Caco-2 (cell line): ENCODE measurements at regions not wholly inside any gene's neighbourhood (a gene's known extent, or its start where the extent isn't known, plus 50 kb on each side); places are given as distances from the start of the nearest gene placed in this dataset.

ENCODE experiments used
- BruUV-seq: library from RNA; stranded (reverse); fragments of 400-500 nt; replicated peaks from 2 replicates; lab custom pipeline; 2021; lab: Mats Ljungman, UMichigan
- CTCF ChIA-PET: fragments of 300-600 bp; sonication (Branson Sonifier 250); formaldehyde crosslinking; loops from one replicate; lab custom pipeline; 2022; ENCODE audit warnings: antibody characterized with exemption; lab: Charles Lee
- POLR2A ChIA-PET: fragments of 300-600 bp; sonication (Branson Sonifier 250); formaldehyde crosslinking; loops from one replicate; lab custom pipeline; 2022; ENCODE audit warnings: antibody characterized with exemption; lab: Charles Lee
- DNase-seq, 2 experiments: peaks; one replicate each; pipeline versions ENCODE4 v3.0.0 to v3.0.0-alpha.2; 2020 to 2022
- H3K27me3 ChIP-seq: replicated peaks from 2 replicates; pipeline ENCODE4 v1.6.0; 2011; ENCODE audit warnings: low read length; ENCODE audit not compliant: control insufficient read depth, insufficient read depth
- H3K36me3 ChIP-seq: 2 replicates; pipeline ENCODE4 v1.5.1; 2011; ENCODE audit warnings: low read length; ENCODE audit not compliant: control insufficient read depth, insufficient read depth
- H3K4me1 ChIP-seq: fragments of 250-450 bp; sonication (Bioruptor Pico); 2 replicates; pipeline ENCODE4 v1.5.1; 2020; ENCODE audit warnings: mild to moderate bottlenecking
- H3K4me3 ChIP-seq: 2 replicates; pipeline ENCODE4 v1.5.1; 2011; ENCODE audit warnings: low read depth, mild to moderate bottlenecking, control low read depth, low read length
- H3K9me3 ChIP-seq: fragments of 250-450 bp; sonication (Bioruptor Pico); 2 replicates; pipeline ENCODE4 v1.5.1; 2020; ENCODE audit warnings: mild to moderate bottlenecking, moderate library complexity
- H3K27ac Mint-ChIP-seq: one replicate; pipeline ENCODE4 v1.8.0; 2022; ENCODE audit warnings: mixed read lengths; ENCODE audit not compliant: unreplicated experiment
- H3K27me3 Mint-ChIP-seq: one replicate; pipeline ENCODE4 v1.8.0; 2022; ENCODE audit warnings: mixed read lengths; ENCODE audit not compliant: insufficient read depth, unreplicated experiment
- H3K36me3 Mint-ChIP-seq: one replicate; pipeline ENCODE4 v1.8.0; 2022; ENCODE audit warnings: mild to moderate bottlenecking, mixed read lengths; ENCODE audit not compliant: insufficient read depth, unreplicated experiment
- H3K4me1 Mint-ChIP-seq: one replicate; pipeline ENCODE4 v1.8.0; 2022; ENCODE audit warnings: low read depth, mixed read lengths; ENCODE audit not compliant: unreplicated experiment
- H3K4me3 Mint-ChIP-seq: one replicate; pipeline ENCODE4 v1.8.0; 2022; ENCODE audit warnings: mild to moderate bottlenecking, moderate library complexity, mixed read lengths; ENCODE audit not compliant: unreplicated experiment
- H3K9me3 Mint-ChIP-seq: one replicate; pipeline ENCODE4 v1.8.0; 2022; ENCODE audit warnings: mixed read lengths; ENCODE audit not compliant: unreplicated experiment
- intact Hi-C: fragments of 100-400 bp; cut with micrococcal nuclease; formaldehyde crosslinking; loops from one replicate; pipeline ENCODE4 v1.10.0; 2022; ENCODE audit not compliant: unreplicated experiment
- TF ChIP-seq, protein P1 (sequence below), 2 experiments: fragments of 200-600 bp in 1 of 2; IDR thresholded peaks; 1 replicate in 1 of 2; 2 replicates in 1 of 2; pipeline versions ENCODE4 v1.5.1 to v1.8.0; 2011 to 2022; ENCODE audit warnings: antibody characterized with exemption in 1 of 2, control low read depth in 1 of 2, inconsistent platforms in 1 of 2, low read depth in 1 of 2, low read length in 1 of 2, mild to moderate bottlenecking in 1 of 2, moderate library complexity in 1 of 2; ENCODE audit not compliant: insufficient read depth in 1 of 2, severe bottlenecking in 1 of 2, unreplicated experiment in 1 of 2

DNA sequence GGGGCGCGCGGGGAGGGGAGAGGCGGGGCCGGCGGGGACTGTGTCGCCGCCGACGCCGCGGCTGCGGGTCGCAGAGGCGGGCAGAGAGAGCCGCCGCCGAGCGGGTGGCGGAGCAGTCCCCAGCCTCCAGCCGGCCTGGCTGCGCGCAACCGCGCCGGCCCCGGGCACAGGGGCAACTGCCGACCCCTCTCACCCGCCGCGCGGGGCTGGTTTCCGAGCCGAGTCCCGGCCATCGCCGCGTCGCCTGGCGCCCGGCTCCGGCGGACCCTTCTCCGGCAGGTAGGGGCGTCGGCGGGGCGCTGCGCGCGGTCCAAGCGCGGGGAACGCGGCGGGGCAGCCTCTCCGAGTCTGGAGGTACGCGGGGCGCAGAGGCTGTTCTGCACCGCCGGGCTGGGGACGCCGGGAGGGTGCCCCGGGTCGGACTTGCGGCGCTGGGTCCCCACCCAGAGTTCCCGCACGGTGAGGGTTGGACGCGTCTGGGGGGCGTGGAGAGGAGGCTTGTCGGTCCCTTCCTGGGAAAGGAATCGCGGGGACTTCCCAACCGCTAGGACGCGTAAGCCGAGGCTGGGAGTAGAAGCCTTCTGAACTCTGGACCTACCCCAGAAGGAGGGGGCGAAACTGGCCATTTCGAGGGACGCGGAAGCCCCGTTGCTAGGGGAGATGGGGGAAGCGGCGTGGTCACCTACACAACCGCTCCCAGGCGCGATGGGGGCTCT, 133.6 kb upstream of the MYO16 start:
- Mint-ChIP-seq H3K9me3 (peaks cover 9% of the 10 kb centered on the region), H3K36me3 (no peaks in the 10 kb centered on the region)

DNA sequence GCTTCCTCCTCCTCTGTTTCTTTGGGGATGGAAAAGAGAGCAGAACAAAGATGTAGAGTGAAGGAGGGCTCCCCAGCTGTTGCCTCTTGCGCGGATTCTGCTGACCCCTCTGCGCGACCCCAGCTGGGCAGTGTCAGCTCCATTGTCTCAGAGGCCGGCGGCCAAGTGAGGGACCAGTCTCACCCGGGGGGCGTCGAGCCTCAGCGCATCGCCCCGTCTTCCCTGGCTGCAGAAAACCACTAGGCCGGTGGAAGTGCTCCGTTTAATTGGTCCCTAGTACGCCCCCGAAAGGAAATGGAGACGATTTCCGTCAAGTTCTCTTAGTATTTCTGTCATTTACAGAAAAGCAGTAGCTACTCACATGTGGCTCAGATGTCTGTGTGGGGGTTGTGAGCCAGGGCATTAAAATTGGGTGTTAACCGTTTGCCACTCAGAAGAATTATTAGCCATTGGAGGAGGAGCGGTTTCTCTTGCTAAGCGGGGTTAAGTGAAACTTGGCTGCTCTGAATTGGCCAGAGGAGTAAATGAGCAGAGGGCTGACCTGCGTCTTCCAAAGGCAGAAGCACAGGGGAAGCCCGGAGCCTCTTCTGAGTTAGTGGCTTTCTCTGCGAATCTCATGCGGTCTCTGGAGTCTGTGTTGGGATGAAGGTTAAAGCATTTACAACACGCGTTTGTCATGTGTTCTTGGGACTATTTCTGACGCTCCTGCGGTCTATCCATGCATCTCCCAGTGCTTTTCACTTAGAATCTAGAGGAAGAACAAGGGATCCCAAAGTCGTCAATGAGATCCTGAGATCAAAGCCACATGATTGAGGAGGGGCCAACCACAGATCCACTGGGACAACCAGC, 132.8 kb upstream of the MYO16 start:
- peaks cover 3% of the 10 kb centered on the region for H3K27me3 Mint-ChIP-seq

More for the DNA sequence above, 133.6 kb upstream of the MYO16 start:
- intact Hi-C loops: no loop called here
- Mint-ChIP-seq H3K27ac (no peak overlapping the region), H3K27me3 (peaks cover 3% of the 10 kb centered on the region), H3K4me1 (no peaks in the 10 kb centered on the region), H3K4me3 (no peak overlapping the region)
- ChIA-PET POLR2A (no interaction called here), CTCF (no interaction called here)
- no peaks in the 10 kb centered on the region for H3K27me3 ChIP-seq
- no TSS peak for BruUV-seq
- no peak overlapping the region for H3K4me3 ChIP-seq
- DNase-seq: no peak
- H3K9me3 ChIP-seq: no peaks in the 10 kb centered on the region
- H3K4me1 ChIP-seq: no peaks in the 10 kb centered on the region
- TF ChIP-seq, protein P1, sequence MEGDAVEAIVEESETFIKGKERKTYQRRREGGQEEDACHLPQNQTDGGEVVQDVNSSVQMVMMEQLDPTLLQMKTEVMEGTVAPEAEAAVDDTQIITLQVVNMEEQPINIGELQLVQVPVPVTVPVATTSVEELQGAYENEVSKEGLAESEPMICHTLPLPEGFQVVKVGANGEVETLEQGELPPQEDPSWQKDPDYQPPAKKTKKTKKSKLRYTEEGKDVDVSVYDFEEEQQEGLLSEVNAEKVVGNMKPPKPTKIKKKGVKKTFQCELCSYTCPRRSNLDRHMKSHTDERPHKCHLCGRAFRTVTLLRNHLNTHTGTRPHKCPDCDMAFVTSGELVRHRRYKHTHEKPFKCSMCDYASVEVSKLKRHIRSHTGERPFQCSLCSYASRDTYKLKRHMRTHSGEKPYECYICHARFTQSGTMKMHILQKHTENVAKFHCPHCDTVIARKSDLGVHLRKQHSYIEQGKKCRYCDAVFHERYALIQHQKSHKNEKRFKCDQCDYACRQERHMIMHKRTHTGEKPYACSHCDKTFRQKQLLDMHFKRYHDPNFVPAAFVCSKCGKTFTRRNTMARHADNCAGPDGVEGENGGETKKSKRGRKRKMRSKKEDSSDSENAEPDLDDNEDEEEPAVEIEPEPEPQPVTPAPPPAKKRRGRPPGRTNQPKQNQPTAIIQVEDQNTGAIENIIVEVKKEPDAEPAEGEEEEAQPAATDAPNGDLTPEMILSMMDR (IDR thresholded peaks at IDR 0.05; ENCODE audit: insufficient read depth in 1 of 2, low read depth in 1 of 2, low read length in 1 of 2, severe bottlenecking in 1 of 2, unreplicated experiment in 1 of 2): no peak
- no peaks in the 10 kb centered on the region for H3K36me3 ChIP-seq

DNA sequence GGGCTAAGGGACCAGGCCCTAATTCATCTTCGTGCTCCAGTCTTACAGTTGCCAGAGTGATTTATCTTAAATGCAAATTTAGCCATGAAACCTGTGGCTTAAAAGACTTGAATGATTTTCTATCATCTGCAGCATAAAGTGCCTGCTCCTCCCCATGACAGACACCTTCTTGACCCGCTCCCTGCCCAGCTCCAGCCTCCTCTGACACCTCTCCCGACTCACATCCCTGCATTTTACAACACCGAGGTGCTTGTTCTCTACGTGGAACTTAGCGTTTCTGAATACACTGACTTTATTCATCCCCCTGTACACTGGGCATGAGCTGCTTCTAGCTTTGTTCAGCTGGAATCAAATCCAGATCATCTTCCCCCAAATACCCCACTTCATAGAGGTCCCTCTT, 128.7 kb upstream of the MYO16 start:
- H3K36me3 Mint-ChIP-seq: no peaks in the 10 kb centered on the region
- TF ChIP-seq, protein P1 (IDR thresholded peaks at IDR 0.05; ENCODE audit: insufficient read depth in 1 of 2, low read depth in 1 of 2, low read length in 1 of 2, severe bottlenecking in 1 of 2, unreplicated experiment in 1 of 2): no peak
- no peak for DNase-seq
- POLR2A ChIA-PET: no interaction called here
- no peaks in the 10 kb centered on the region for H3K4me1 Mint-ChIP-seq
- peaks cover 3% of the 10 kb centered on the region for H3K27me3 Mint-ChIP-seq
- no TSS peak for BruUV-seq
- no peak overlapping the region for H3K27ac Mint-ChIP-seq
- H3K4me3 Mint-ChIP-seq: no peak overlapping the region
- Histone ChIP-seq H3K27me3 (no peaks in the 10 kb centered on the region), H3K4me1 (no peaks in the 10 kb centered on the region), H3K4me3 (no peak overlapping the region), H3K9me3 (no peaks in the 10 kb centered on the region), H3K36me3 (no peaks in the 10 kb centered on the region)
- H3K9me3 Mint-ChIP-seq: no peaks in the 10 kb centered on the region
- CTCF ChIA-PET: no interaction called here
- intact Hi-C loops: no loop called here

More for the DNA sequence above, 132.8 kb upstream of the MYO16 start:
- H3K27me3 ChIP-seq: no peaks in the 10 kb centered on the region
- Mint-ChIP-seq H3K36me3 (no peaks in the 10 kb centered on the region), H3K4me3 (no peak overlapping the region), H3K27ac (no peak overlapping the region), H3K9me3 (peaks cover 9% of the 10 kb centered on the region), H3K4me1 (no peaks in the 10 kb centered on the region)
- H3K9me3 ChIP-seq: no peaks in the 10 kb centered on the region
- DNase-seq: no peak
- H3K4me1 ChIP-seq: no peaks in the 10 kb centered on the region
- H3K36me3 ChIP-seq: no peaks in the 10 kb centered on the region
- no peak overlapping the region for H3K4me3 ChIP-seq
- no TSS peak for BruUV-seq
- ChIA-PET POLR2A (no interaction called here), CTCF (no interaction called here)
- intact Hi-C loops: no loop called here
- TF ChIP-seq, protein P1 (IDR thresholded peaks at IDR 0.05; ENCODE audit: insufficient read depth in 1 of 2, low read depth in 1 of 2, low read length in 1 of 2, severe bottlenecking in 1 of 2, unreplicated experiment in 1 of 2): no peak
